A549 (cell line): ENCODE measurements at regions not wholly inside any gene's neighbourhood (a gene's known extent, or its start where the extent isn't known, plus 50 kb on each side); places are given as distances from the start of the nearest gene placed in this dataset.
A peak's percentile ranks its signal among the peaks of the same experiment; 100 is the strongest.

Experiments
- ATAC-seq, 2 experiments: fragments of 200-7000 bp in 1 of 2; fragments of >200 bp in 1 of 2; cut with Nextera tagmentation in 1 of 2; cut with Tn5 transposase in 1 of 2; 3 replicates each; pipeline versions ENCODE4 v1.8.0 to v1.9.1; 2018 to 2020; ENCODE audit warnings: mild to moderate bottlenecking in 1 of 2, moderate library complexity in 1 of 2
- CTCF ChIA-PET: fragments of 300-600 bp; sonication (Branson Sonifier 250); formaldehyde crosslinking; extraction: SDS; loops from one replicate; lab custom pipeline; 2021; ENCODE audit warnings: antibody characterized with exemption, inconsistent platforms; lab: Yijun Ruan, JAX
- POLR2A ChIA-PET: fragments of 350-600 bp; formaldehyde crosslinking; extraction: SDS; loops from one replicate; lab custom pipeline; 2021; ENCODE audit warnings: antibody characterized with exemption, inconsistent platforms; lab: Yijun Ruan, JAX
- DNase-seq, 2 experiments: peaks; one replicate each; pipeline versions ENCODE4 v3.0.0 to v3.0.0-alpha.2; 2011 to 2016; ENCODE audit warnings: low read depth in 1 of 2, low spot score in 1 of 2
- FAIRE-seq: peaks from 2 replicates; lab custom pipeline; 2011; peaks lifted over from hg19 to GRCh38; lab: Jason Lieb, UNC
- H3K27ac ChIP-seq, 2 experiments: fragments of >200 bp; sonication (Bioruptor Twin); formaldehyde crosslinking; 3 replicates each; pipeline ENCODE4 v1.5.1; 2016 to 2017
- H3K4me1 ChIP-seq: fragments of >200 bp; sonication (Bioruptor Twin); formaldehyde crosslinking; 3 replicates; pipeline ENCODE4 v1.6.1; 2016
- H3K4me2 ChIP-seq: fragments of >200 bp; sonication (Bioruptor Twin); formaldehyde crosslinking; 3 replicates; pipeline ENCODE4 v1.6.1; 2016
- H3K4me3 ChIP-seq: fragments of >200 bp; sonication (Bioruptor Twin); formaldehyde crosslinking; 3 replicates; pipeline ENCODE4 v1.5.1; 2016
- H3K9me3 ChIP-seq: fragments of >200 bp; sonication (Bioruptor Twin); formaldehyde crosslinking; 3 replicates; pipeline ENCODE4 v1.6.1; 2016
- BHLHE40 ChIP-seq: IDR thresholded peaks from 2 replicates; pipeline ENCODE4 v1.6.1; 2012; ENCODE audit warnings: low read depth, low read length, inconsistent platforms
- CBX2 ChIP-seq: fragments of 200-600 bp; sonication (generic); IDR thresholded peaks from 2 replicates; pipeline ENCODE4 v1.6.1; 2016; ENCODE audit warnings: low read depth, mild to moderate bottlenecking, borderline replicate concordance
- CEBPB ChIP-seq, 2 experiments: fragments of >200 bp in 1 of 2; sonication (Bioruptor Twin) in 1 of 2; formaldehyde crosslinking in 1 of 2; IDR thresholded peaks; 2 replicates each; pipeline ENCODE4 v1.6.1; 2012 to 2016
- CHD4 ChIP-seq: fragments of 200-600 bp; sonication (generic); IDR thresholded peaks from 2 replicates; pipeline ENCODE4 v1.6.1; 2016; ENCODE audit warnings: antibody characterized with exemption, mild to moderate bottlenecking, borderline replicate concordance
- ESRRA ChIP-seq: fragments of 150-350 bp; IDR thresholded peaks from 2 replicates; pipeline ENCODE4 v1.6.1; 2014; ENCODE audit warnings: mild to moderate bottlenecking, low read length, borderline replicate concordance
- GATA3 ChIP-seq: IDR thresholded peaks from 2 replicates; pipeline ENCODE4 v1.6.1; 2012; ENCODE audit warnings: borderline replicate concordance
- HDAC2 ChIP-seq: fragments of 200-600 bp; sonication (generic); IDR thresholded peaks from 2 replicates; pipeline ENCODE4 v1.6.1; 2016
- HOXB5 ChIP-seq: fragments of 250-450 bp; sonication (Bioruptor Pico); IDR thresholded peaks from 2 replicates; pipeline ENCODE4 v1.5.0; 2020; ENCODE audit warnings: mild to moderate bottlenecking, moderate library complexity
- JUNB ChIP-seq: fragments of >200 bp; sonication (Bioruptor Twin); formaldehyde crosslinking; IDR thresholded peaks from 2 replicates; pipeline ENCODE4 v1.6.1; 2016
- KDM1A ChIP-seq: fragments of 200-600 bp; sonication (generic); IDR thresholded peaks from 2 replicates; pipeline ENCODE4 v1.6.1; 2016; ENCODE audit warnings: low read depth, mild to moderate bottlenecking
- MAFK ChIP-seq: fragments of 450-650 bp; IDR thresholded peaks from 2 replicates; pipeline ENCODE4 v1.6.1; 2014; ENCODE audit not compliant: partially characterized antibody
- MAX ChIP-seq: IDR thresholded peaks from 2 replicates; pipeline ENCODE4 v1.6.1; 2012
- MYC ChIP-seq: IDR thresholded peaks from 2 replicates; pipeline ENCODE4 v1.6.1; 2012; ENCODE audit warnings: mild to moderate bottlenecking, inconsistent platforms, low read length, improper control_type of control experiment, borderline replicate concordance
- NFE2L2 ChIP-seq: fragments of 150-350 bp; conservative IDR thresholded peaks from 2 replicates; pipeline ENCODE4 v1.6.1; 2014; ENCODE audit warnings: low read length
- POLR2A ChIP-seq: IDR thresholded peaks from 2 replicates; pipeline ENCODE4 v1.6.1; 2012; ENCODE audit warnings: mild to moderate bottlenecking, low read length
- RAD21 ChIP-seq, 2 experiments: fragments of >200 bp in 1 of 2; sonication (Bioruptor Twin) in 1 of 2; formaldehyde crosslinking in 1 of 2; IDR thresholded peaks in 1 of 2; conservative IDR thresholded peaks in 1 of 2; 2 replicates in 1 of 2; 3 replicates in 1 of 2; pipeline ENCODE4 v1.6.1; 2012 to 2018; ENCODE audit warnings: inconsistent platforms in 1 of 2
- RFX5 ChIP-seq: fragments of 450-650 bp; IDR thresholded peaks from 2 replicates; pipeline ENCODE4 v1.7.1; 2014; ENCODE audit warnings: antibody characterized with exemption, mild to moderate bottlenecking, moderate library complexity
- RNF2 ChIP-seq: fragments of 200-600 bp; sonication (generic); IDR thresholded peaks from 2 replicates; pipeline ENCODE4 v1.6.1; 2016; ENCODE audit warnings: low read depth, mild to moderate bottlenecking, antibody characterized with exemption, moderate library complexity, borderline replicate concordance
- TP53 ChIP-seq: fragments of 250-450 bp; sonication (Bioruptor Pico); IDR thresholded peaks from 2 replicates; pipeline ENCODE4 v1.5.0; 2021; ENCODE audit warnings: mild to moderate bottlenecking, moderate library complexity
- USF2 ChIP-seq: fragments of 450-650 bp; IDR thresholded peaks from 2 replicates; pipeline ENCODE4 v1.6.1; 2014; ENCODE audit warnings: antibody characterized with exemption
- ZC3H11A ChIP-seq: fragments of 450-650 bp; IDR thresholded peaks from 2 replicates; pipeline ENCODE4 v1.6.1; 2014; ENCODE audit warnings: antibody characterized with exemption, mild to moderate bottlenecking
- ZSCAN20 ChIP-seq: fragments of 250-450 bp; sonication (Bioruptor Pico); IDR thresholded peaks from 2 replicates; pipeline ENCODE4 v1.8.0; 2022; ENCODE audit warnings: mild to moderate bottlenecking, moderate library complexity
- WGBS: methylation state at CpG from one replicate; pipeline ENCODE4 v1.1.6; 2017; ENCODE audit errors: missing lambda C conversion rate; 5-methylcytosine and 5-hydroxymethylcytosine counted together
- TF ChIP-seq, protein P1 (sequence below): fragments of 250-450 bp; sonication (Bioruptor Pico); IDR thresholded peaks from 2 replicates; pipeline ENCODE4 v1.5.0; 2020; ENCODE audit warnings: low read depth, mild to moderate bottlenecking, moderate library complexity
- TF ChIP-seq, protein P2 (sequence below): fragments of 200-600 bp; sonication (generic); IDR thresholded peaks from 2 replicates; pipeline ENCODE4 v1.6.1; 2016; ENCODE audit warnings: antibody characterized with exemption, mild to moderate bottlenecking, moderate library complexity

DNA sequence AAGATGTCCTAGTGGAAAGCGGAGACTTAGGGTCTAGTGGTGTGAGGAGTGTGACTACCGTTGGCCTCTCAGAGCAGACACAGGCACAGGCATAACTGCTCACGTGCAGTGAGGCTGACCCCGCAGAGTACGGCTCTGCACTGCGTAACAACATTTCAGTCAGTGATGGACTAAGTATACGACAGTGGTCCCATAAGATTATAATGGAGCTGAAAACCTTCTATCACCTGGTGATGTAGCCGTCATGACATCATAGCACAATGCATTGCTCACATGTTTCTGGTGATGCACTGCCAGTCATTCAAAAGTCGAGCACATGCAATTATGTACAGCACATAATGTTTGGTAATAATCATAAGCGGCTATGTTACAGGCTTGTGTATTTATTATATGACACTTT is 179.6 kb downstream of the VAPA start:
- Histone ChIP-seq H3K27ac (no peak overlapping the region), H3K9me3 (no peaks in the 10 kb centered on the region), H3K4me3 (no peak overlapping the region), H3K4me1 (peaks cover 13% of the 10 kb centered on the region; the same call in 1 of the 3 replicates), H3K4me2 (no peak overlapping the region)
- FAIRE-seq (no peak), DNase-seq (no peak), ATAC-seq (no peak)
- POLR2A ChIA-PET = no interaction called here
- TF ChIP-seq TP53 (CRISPR knock-in tag) = no peak
- TF ChIP-seq RFX5 = no peak
- no peak for TF ChIP-seq POLR2A
- TF ChIP-seq JUNB = no peak
- TF ChIP-seq GATA3 = no peak
- no peak for TF ChIP-seq RNF2
- no peak for TF ChIP-seq HOXB5 (CRISPR knock-in tag)
- no peak for TF ChIP-seq HDAC2
- no peak for TF ChIP-seq CEBPB (IDR thresholded peaks at IDR 0.05)
- TF ChIP-seq ESRRA = no peak
- TF ChIP-seq ZC3H11A = no peak
- no peak for TF ChIP-seq MYC
- TF ChIP-seq ZSCAN20 (CRISPR knock-in tag) = no peak
- CTCF ChIA-PET = interaction anchor here (1.1 kb wide), 1 partner anchor 8 kb away, joined by 3 read pairs; no protein-coding TSS in a partner anchor
- 79% methylated on average over 10 of the region's 10 CpGs for WGBS

DNA sequence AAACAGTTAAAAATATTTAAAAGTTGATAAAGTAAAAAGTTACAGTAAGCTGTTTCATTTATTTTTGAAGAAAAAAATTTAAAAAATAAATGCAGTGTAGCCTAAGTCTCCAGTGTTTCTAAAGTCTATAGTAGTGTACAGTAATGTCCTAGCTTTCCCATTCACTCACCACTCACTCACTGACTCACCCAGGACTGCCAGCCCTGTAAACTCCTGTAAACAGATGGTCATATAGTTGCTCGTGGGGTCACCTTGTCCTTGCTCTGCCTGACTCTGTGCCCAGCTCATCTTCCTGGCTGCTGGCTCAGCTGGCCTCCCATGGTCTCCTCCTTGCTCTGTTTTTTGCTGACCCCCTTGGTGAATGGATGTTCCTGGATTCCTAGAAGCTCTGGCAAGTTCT is 180.3 kb downstream of the VAPA start:
- 10% methylated on average over 1 of the region's 1 CpG for WGBS
- peak overlapping the region; percentile 33 to 48; a peak in 1 of 6 replicates for H3K27ac ChIP-seq
- H3K9me3 ChIP-seq = no peaks in the 10 kb centered on the region
- H3K4me3 ChIP-seq = no peak overlapping the region
- FAIRE-seq = no peak
- TF ChIP-seq MAFK (no peak), HDAC2 (no peak), MAX (no peak), NFE2L2 (no peak), CHD4 (no peak), KDM1A (no peak), CBX2 (no peak), USF2 (no peak), BHLHE40 (no peak), RAD21 (conservative IDR thresholded peaks at IDR 0.05 in 1 of 2, IDR thresholded peaks at IDR 0.05 in 1 of 2) (no peak), POLR2A (no peak)
- TF ChIP-seq, protein P1, sequence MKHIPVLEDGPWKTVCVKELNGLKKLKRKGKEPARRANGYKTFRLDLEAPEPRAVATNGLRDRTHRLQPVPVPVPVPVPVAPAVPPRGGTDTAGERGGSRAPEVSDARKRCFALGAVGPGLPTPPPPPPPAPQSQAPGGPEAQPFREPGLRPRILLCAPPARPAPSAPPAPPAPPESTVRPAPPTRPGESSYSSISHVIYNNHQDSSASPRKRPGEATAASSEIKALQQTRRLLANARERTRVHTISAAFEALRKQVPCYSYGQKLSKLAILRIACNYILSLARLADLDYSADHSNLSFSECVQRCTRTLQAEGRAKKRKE (CRISPR knock-in tag) = no peak
- TF ChIP-seq, protein P2, sequence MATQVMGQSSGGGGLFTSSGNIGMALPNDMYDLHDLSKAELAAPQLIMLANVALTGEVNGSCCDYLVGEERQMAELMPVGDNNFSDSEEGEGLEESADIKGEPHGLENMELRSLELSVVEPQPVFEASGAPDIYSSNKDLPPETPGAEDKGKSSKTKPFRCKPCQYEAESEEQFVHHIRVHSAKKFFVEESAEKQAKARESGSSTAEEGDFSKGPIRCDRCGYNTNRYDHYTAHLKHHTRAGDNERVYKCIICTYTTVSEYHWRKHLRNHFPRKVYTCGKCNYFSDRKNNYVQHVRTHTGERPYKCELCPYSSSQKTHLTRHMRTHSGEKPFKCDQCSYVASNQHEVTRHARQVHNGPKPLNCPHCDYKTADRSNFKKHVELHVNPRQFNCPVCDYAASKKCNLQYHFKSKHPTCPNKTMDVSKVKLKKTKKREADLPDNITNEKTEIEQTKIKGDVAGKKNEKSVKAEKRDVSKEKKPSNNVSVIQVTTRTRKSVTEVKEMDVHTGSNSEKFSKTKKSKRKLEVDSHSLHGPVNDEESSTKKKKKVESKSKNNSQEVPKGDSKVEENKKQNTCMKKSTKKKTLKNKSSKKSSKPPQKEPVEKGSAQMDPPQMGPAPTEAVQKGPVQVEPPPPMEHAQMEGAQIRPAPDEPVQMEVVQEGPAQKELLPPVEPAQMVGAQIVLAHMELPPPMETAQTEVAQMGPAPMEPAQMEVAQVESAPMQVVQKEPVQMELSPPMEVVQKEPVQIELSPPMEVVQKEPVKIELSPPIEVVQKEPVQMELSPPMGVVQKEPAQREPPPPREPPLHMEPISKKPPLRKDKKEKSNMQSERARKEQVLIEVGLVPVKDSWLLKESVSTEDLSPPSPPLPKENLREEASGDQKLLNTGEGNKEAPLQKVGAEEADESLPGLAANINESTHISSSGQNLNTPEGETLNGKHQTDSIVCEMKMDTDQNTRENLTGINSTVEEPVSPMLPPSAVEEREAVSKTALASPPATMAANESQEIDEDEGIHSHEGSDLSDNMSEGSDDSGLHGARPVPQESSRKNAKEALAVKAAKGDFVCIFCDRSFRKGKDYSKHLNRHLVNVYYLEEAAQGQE = no peak
- ChIA-PET POLR2A (no interaction called here), CTCF (interaction anchor here (1.1 to 1.2 kb wide), 2 partner anchors 9 kb away, joined by 3 to 5 read pairs; no protein-coding TSS in a partner anchor)
- peak overlapping the region; percentile 44 for H3K4me2 ChIP-seq
- no peak for DNase-seq
- peaks cover 13% of the 10 kb centered on the region; the same call in 1 of the 3 replicates for H3K4me1 ChIP-seq
- peak in 1 of 2 experiments; percentile 43; a peak in 2 of 6 replicates for ATAC-seq
